A549 (cell line): ENCODE measurements at regions not wholly inside any gene's neighbourhood (a gene's known extent, or its start where the extent isn't known, plus 50 kb on each side); places are given as distances from the start of the nearest gene placed in this dataset.

Source experiments
- ATAC-seq, 2 experiments: fragments of 200-7000 bp in 1 of 2; fragments of >200 bp in 1 of 2; cut with Nextera tagmentation in 1 of 2; cut with Tn5 transposase in 1 of 2; 3 replicates each; pipeline versions ENCODE4 v1.8.0 to v1.9.1; 2018 to 2020; ENCODE audit warnings: mild to moderate bottlenecking in 1 of 2, moderate library complexity in 1 of 2
- CTCF ChIA-PET: fragments of 300-600 bp; sonication (Branson Sonifier 250); formaldehyde crosslinking; extraction: SDS; loops from one replicate; lab custom pipeline; 2021; ENCODE audit warnings: antibody characterized with exemption, inconsistent platforms; lab: Yijun Ruan, JAX
- POLR2A ChIA-PET: fragments of 350-600 bp; formaldehyde crosslinking; extraction: SDS; loops from one replicate; lab custom pipeline; 2021; ENCODE audit warnings: antibody characterized with exemption, inconsistent platforms; lab: Yijun Ruan, JAX
- DNase-seq, 2 experiments: peaks; one replicate each; pipeline versions ENCODE4 v3.0.0 to v3.0.0-alpha.2; 2011 to 2016; ENCODE audit warnings: low read depth in 1 of 2, low spot score in 1 of 2
- FAIRE-seq: peaks from 2 replicates; lab custom pipeline; 2011; peaks lifted over from hg19 to GRCh38; lab: Jason Lieb, UNC
- H3K27ac ChIP-seq, 2 experiments: fragments of >200 bp; sonication (Bioruptor Twin); formaldehyde crosslinking; 3 replicates each; pipeline ENCODE4 v1.5.1; 2016 to 2017
- H3K4me1 ChIP-seq: fragments of >200 bp; sonication (Bioruptor Twin); formaldehyde crosslinking; 3 replicates; pipeline ENCODE4 v1.6.1; 2016
- H3K4me2 ChIP-seq: fragments of >200 bp; sonication (Bioruptor Twin); formaldehyde crosslinking; 3 replicates; pipeline ENCODE4 v1.6.1; 2016
- H3K4me3 ChIP-seq: fragments of >200 bp; sonication (Bioruptor Twin); formaldehyde crosslinking; 3 replicates; pipeline ENCODE4 v1.5.1; 2016
- H3K9me3 ChIP-seq: fragments of >200 bp; sonication (Bioruptor Twin); formaldehyde crosslinking; 3 replicates; pipeline ENCODE4 v1.6.1; 2016
- CTCF ChIP-seq: fragments of >200 bp; sonication (Bioruptor Twin); formaldehyde crosslinking; IDR thresholded peaks from 3 replicates; pipeline ENCODE4 v1.5.1; 2016
- ELK1 ChIP-seq: fragments of 150-350 bp; IDR thresholded peaks from 2 replicates; pipeline ENCODE4 v1.6.1; 2014; ENCODE audit warnings: low read depth, mild to moderate bottlenecking, low read length
- FOSB ChIP-seq: fragments of 250-450 bp; sonication (Bioruptor Pico); IDR thresholded peaks from 2 replicates; pipeline ENCODE4 v1.5.0; 2020; ENCODE audit warnings: mild to moderate bottlenecking, moderate library complexity
- FOSL2 ChIP-seq, 2 experiments: fragments of 450-650 bp in 1 of 2; fragments of >200 bp in 1 of 2; sonication (Bioruptor Twin) in 1 of 2; formaldehyde crosslinking; IDR thresholded peaks; 2 replicates each; pipeline versions ENCODE4 v1.5.0 to v1.6.1; 2016 to 2020; ENCODE audit warnings: mild to moderate bottlenecking in 1 of 2, moderate library complexity in 1 of 2
- GATA3 ChIP-seq: IDR thresholded peaks from 2 replicates; pipeline ENCODE4 v1.6.1; 2012; ENCODE audit warnings: borderline replicate concordance
- HEYL ChIP-seq: fragments of 250-450 bp; sonication (Bioruptor Pico); IDR thresholded peaks from 2 replicates; pipeline ENCODE4 v1.8.0; 2021; ENCODE audit warnings: mild to moderate bottlenecking, moderate library complexity
- HOXB13 ChIP-seq: fragments of 250-450 bp; sonication (Bioruptor Pico); IDR thresholded peaks from 2 replicates; pipeline ENCODE4 v1.5.0; 2020; ENCODE audit warnings: low read depth, mild to moderate bottlenecking, moderate library complexity
- HOXB5 ChIP-seq: fragments of 250-450 bp; sonication (Bioruptor Pico); IDR thresholded peaks from 2 replicates; pipeline ENCODE4 v1.5.0; 2020; ENCODE audit warnings: mild to moderate bottlenecking, moderate library complexity
- JUN ChIP-seq, 2 experiments: fragments of >200 bp; sonication (Bioruptor Twin); formaldehyde crosslinking; IDR thresholded peaks; 2 replicates in 1 of 2; 3 replicates in 1 of 2; pipeline ENCODE4 v1.6.1; 2016 to 2017
- MAFK ChIP-seq: fragments of 450-650 bp; IDR thresholded peaks from 2 replicates; pipeline ENCODE4 v1.6.1; 2014; ENCODE audit not compliant: partially characterized antibody
- MYC ChIP-seq: IDR thresholded peaks from 2 replicates; pipeline ENCODE4 v1.6.1; 2012; ENCODE audit warnings: mild to moderate bottlenecking, inconsistent platforms, low read length, improper control_type of control experiment, borderline replicate concordance
- NFE2L2 ChIP-seq: fragments of 150-350 bp; conservative IDR thresholded peaks from 2 replicates; pipeline ENCODE4 v1.6.1; 2014; ENCODE audit warnings: low read length
- NPAS2 ChIP-seq: fragments of 250-450 bp; sonication (Bioruptor Pico); IDR thresholded peaks from 2 replicates; pipeline ENCODE4 v1.8.0; 2022; ENCODE audit warnings: mild to moderate bottlenecking, moderate library complexity, borderline replicate concordance
- NR3C1 ChIP-seq: fragments of >200 bp; sonication (Bioruptor Twin); formaldehyde crosslinking; IDR thresholded peaks from 3 replicates; pipeline ENCODE4 v1.6.1; 2017
- PHF8 ChIP-seq: fragments of 200-600 bp; sonication (generic); IDR thresholded peaks from 2 replicates; pipeline ENCODE4 v1.6.1; 2016; ENCODE audit warnings: low read depth, mild to moderate bottlenecking, antibody characterized with exemption, moderate library complexity, borderline replicate concordance
- POLR2A ChIP-seq: IDR thresholded peaks from 2 replicates; pipeline ENCODE4 v1.6.1; 2012; ENCODE audit warnings: mild to moderate bottlenecking, low read length
- POLR2AphosphoS2 ChIP-seq: conservative IDR thresholded peaks from 2 replicates; pipeline ENCODE4 v1.6.1; 2012; ENCODE audit warnings: low read length, improper control_type of control experiment, inconsistent platforms
- RCOR1 ChIP-seq: fragments of 150-350 bp; IDR thresholded peaks from 2 replicates; pipeline ENCODE4 v1.6.1; 2014; ENCODE audit warnings: antibody characterized with exemption, low read length, low read depth
- REST ChIP-seq: fragments of 200-600 bp; sonication (generic); IDR thresholded peaks from 2 replicates; pipeline ENCODE4 v1.6.1; 2016; ENCODE audit warnings: antibody characterized with exemption, mild to moderate bottlenecking, moderate library complexity
- RNF2 ChIP-seq: fragments of 200-600 bp; sonication (generic); IDR thresholded peaks from 2 replicates; pipeline ENCODE4 v1.6.1; 2016; ENCODE audit warnings: low read depth, mild to moderate bottlenecking, antibody characterized with exemption, moderate library complexity, borderline replicate concordance
- TFCP2L1 ChIP-seq: fragments of 250-450 bp; sonication (Bioruptor Pico); IDR thresholded peaks from 2 replicates; pipeline ENCODE4 v1.5.0; 2021; ENCODE audit warnings: mild to moderate bottlenecking
- ZNF302 ChIP-seq: fragments of 250-450 bp; sonication (Bioruptor Pico); IDR thresholded peaks from 2 replicates; pipeline ENCODE4 v1.9.0; 2021; ENCODE audit warnings: inconsistent platforms, mild to moderate bottlenecking, moderate library complexity
- WGBS: methylation state at CpG from one replicate; pipeline ENCODE4 v1.1.6; 2017; ENCODE audit errors: missing lambda C conversion rate; 5-methylcytosine and 5-hydroxymethylcytosine counted together

- no peak for DNase-seq
- TF ChIP-seq NFE2L2 (no peak), HEYL (no peak), ELK1 (no peak), MAFK (peak; percentile 80), POLR2AphosphoS2 (no peak), RCOR1 (no peak)
- TF ChIP-seq, all 56 proteins: peak for 1
- Histone ChIP-seq H3K4me1 (no peaks in the 10 kb centered on the region), H3K4me2 (no peak overlapping the region), H3K27ac (no peak overlapping the region), H3K9me3 (no peaks in the 10 kb centered on the region), H3K4me3 (no peak overlapping the region)
- FAIRE-seq = no peak
- no peak for ATAC-seq
- POLR2A ChIA-PET = no interaction called here
- 22% methylated on average over 1 of the region's 1 CpG for WGBS
- CTCF ChIA-PET = no interaction called here
Observed at GRCh38 chr1:164131949-164132348, 427.0 kb upstream of the PBX1 start.

- Histone ChIP-seq H3K4me1 (no peaks in the 10 kb centered on the region), H3K4me3 (no peak overlapping the region), H3K4me2 (no peak overlapping the region), H3K9me3 (no peaks in the 10 kb centered on the region)
- POLR2A ChIA-PET = no interaction called here
- CTCF ChIA-PET = no interaction called here
- DNase-seq = no peak
- no peak for FAIRE-seq
- 47% methylated on average over 3 of the region's 3 CpGs for WGBS
- TF ChIP-seq HOXB5 (CRISPR knock-in tag) = no peak
- no peak for TF ChIP-seq JUN (IDR thresholded peaks at IDR 0.05)
- no peak for TF ChIP-seq REST
- TF ChIP-seq POLR2A = no peak
- TF ChIP-seq TFCP2L1 (CRISPR knock-in tag) = no peak
- TF ChIP-seq CTCF = no peak
- TF ChIP-seq FOSB (CRISPR knock-in tag) = no peak
- no peak for TF ChIP-seq HOXB13 (CRISPR knock-in tag)
- TF ChIP-seq NPAS2 (CRISPR knock-in tag) = no peak
- TF ChIP-seq MYC = no peak
- TF ChIP-seq ZNF302 (CRISPR knock-in tag) = no peak
- no peak for TF ChIP-seq RNF2
- no peak for TF ChIP-seq GATA3
- TF ChIP-seq NR3C1 = no peak
- TF ChIP-seq PHF8 = no peak
- TF ChIP-seq FOSL2 (IDR thresholded peaks at IDR 0.05) = no peak
- no peak for TF ChIP-seq FOSL2 (CRISPR knock-in tag; IDR thresholded peaks at IDR 0.05)
- TF ChIP-seq, all 56 proteins: peak for 0
- ATAC-seq = no peak
- H3K27ac ChIP-seq = no peak overlapping the region
Observed at GRCh38 chr1:164137273-164137925, 421.6 kb upstream of the PBX1 start.
